ENCODE measurements at regions not wholly inside any gene's neighbourhood (a gene's known extent, or its start where the extent isn't known, plus 50 kb on each side); places are given as distances from the start of the nearest gene placed in this dataset.

GRCh38 chr21:14753466-14754258 lies 207.5 kb upstream of the SAMSN1 start:
- TF ChIP-seq CTCF (conservative IDR thresholded peaks at IDR 0.05 in 1 of 2, IDR thresholded peaks at IDR 0.05 in 1 of 2; ENCODE audit: extremely low read depth in 1 of 2, insufficient read depth in 1 of 2, low read depth in 1 of 2, low read length in 2 of 2): no peak
- TF ChIP-seq EZH2 (IDR thresholded peaks at IDR 0.05; ENCODE audit: borderline replicate concordance, low read length): no peak

Data from mammary epithelial cell (primary cell).